ENCODE measurements at regions not wholly inside any gene's neighbourhood (a gene's known extent, or its start where the extent isn't known, plus 50 kb on each side); places are given as distances from the start of the nearest gene placed in this dataset.
A peak's percentile ranks its signal among the peaks of the same experiment; 100 is the strongest.

DNA sequence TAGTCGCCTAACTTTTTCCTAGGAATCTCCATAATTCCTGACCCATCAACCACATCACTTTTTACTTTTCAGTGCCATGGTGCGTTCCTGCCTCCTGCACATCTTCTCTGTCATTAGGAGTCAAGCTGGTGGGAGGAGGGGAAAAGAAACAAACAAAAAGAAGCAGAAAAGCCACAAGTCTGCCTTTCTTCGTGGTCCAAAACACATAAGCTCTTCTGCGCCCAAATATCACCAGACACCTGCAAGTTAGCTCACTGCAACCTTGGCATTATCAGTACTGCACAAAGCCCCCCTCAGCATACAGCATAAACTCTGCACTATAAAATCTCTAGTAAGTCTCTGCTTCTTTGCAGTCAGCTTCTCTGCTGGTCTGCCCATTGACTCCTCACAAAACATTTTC lies 295.3 kb downstream of the HS3ST3B1 start:
- Histone ChIP-seq H3K27me3 (ENCODE audit: control insufficient read depth, insufficient read depth, low read length) (no peaks in the 10 kb centered on the region), H3K36me3 (ENCODE audit: control insufficient read depth, insufficient read depth, low read length) (no peaks in the 10 kb centered on the region), H3K4me3 (ENCODE audit: low read depth, low read length) (no peak overlapping the region)
- TF ChIP-seq, protein P1, sequence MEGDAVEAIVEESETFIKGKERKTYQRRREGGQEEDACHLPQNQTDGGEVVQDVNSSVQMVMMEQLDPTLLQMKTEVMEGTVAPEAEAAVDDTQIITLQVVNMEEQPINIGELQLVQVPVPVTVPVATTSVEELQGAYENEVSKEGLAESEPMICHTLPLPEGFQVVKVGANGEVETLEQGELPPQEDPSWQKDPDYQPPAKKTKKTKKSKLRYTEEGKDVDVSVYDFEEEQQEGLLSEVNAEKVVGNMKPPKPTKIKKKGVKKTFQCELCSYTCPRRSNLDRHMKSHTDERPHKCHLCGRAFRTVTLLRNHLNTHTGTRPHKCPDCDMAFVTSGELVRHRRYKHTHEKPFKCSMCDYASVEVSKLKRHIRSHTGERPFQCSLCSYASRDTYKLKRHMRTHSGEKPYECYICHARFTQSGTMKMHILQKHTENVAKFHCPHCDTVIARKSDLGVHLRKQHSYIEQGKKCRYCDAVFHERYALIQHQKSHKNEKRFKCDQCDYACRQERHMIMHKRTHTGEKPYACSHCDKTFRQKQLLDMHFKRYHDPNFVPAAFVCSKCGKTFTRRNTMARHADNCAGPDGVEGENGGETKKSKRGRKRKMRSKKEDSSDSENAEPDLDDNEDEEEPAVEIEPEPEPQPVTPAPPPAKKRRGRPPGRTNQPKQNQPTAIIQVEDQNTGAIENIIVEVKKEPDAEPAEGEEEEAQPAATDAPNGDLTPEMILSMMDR (IDR thresholded peaks at IDR 0.05; ENCODE audit: insufficient read depth, low read length, severe bottlenecking): no peak
- DNase-seq (ENCODE audit: low read depth) (no peak), FAIRE-seq (no peak)

DNA sequence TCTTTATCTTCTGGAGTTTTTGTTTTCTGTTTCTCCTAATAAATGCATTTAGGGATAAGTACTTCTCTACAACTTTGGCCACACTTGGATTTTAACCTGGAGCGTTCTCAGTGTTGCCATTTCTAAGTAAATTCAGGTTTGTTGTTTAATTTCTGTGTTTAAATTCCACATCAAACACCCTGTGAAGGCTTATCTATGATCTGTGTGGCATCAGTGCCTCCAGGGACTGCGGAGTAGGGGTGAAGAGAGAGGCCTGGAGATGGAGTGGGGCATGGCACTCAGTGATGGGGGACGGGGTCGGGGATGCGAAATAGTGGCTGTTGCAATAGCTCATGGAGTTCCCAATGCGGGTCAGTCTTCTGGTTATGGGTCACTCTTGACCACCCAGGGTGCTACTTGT lies 294.8 kb downstream of the HS3ST3B1 start:
- H3K36me3 ChIP-seq (ENCODE audit: control insufficient read depth, insufficient read depth, low read length): no peaks in the 10 kb centered on the region
- DNase-seq (ENCODE audit: low read depth) (no peak), FAIRE-seq (no peak)
- H3K4me3 ChIP-seq (ENCODE audit: low read depth, low read length): no peak overlapping the region
- H3K27me3 ChIP-seq (ENCODE audit: control insufficient read depth, insufficient read depth, low read length): no peaks in the 10 kb centered on the region
- TF ChIP-seq, protein P1 (IDR thresholded peaks at IDR 0.05; ENCODE audit: insufficient read depth, low read length, severe bottlenecking): no peak

DNA sequence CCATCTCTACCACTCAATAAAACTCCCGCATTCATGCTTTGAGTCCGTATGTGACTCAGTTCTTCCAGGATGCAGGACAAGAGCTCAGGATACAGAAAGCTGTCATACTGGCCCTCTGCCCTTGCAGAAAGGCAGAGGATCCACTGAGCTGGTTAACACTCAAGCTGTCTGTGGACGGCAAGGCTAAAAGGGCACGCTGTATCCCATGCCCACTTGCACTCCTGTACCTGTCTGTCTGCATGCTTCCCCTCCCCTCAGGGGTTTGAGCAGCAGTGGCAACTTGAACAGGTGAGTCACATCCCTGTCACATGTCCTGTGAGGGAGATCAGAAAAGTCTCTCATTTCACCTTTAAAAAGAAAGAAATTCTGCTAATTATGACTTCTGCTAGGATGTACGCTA lies 293.8 kb downstream of the HS3ST3B1 start:
- TF ChIP-seq, protein P1 (IDR thresholded peaks at IDR 0.05; ENCODE audit: insufficient read depth, low read length, severe bottlenecking): no peak
- DNase-seq (ENCODE audit: low read depth) (peak; percentile 37), FAIRE-seq (no peak)
- Histone ChIP-seq H3K36me3 (ENCODE audit: control insufficient read depth, insufficient read depth, low read length) (no peaks in the 10 kb centered on the region), H3K4me3 (ENCODE audit: low read depth, low read length) (no peak overlapping the region), H3K27me3 (ENCODE audit: control insufficient read depth, insufficient read depth, low read length) (no peaks in the 10 kb centered on the region)

DNA sequence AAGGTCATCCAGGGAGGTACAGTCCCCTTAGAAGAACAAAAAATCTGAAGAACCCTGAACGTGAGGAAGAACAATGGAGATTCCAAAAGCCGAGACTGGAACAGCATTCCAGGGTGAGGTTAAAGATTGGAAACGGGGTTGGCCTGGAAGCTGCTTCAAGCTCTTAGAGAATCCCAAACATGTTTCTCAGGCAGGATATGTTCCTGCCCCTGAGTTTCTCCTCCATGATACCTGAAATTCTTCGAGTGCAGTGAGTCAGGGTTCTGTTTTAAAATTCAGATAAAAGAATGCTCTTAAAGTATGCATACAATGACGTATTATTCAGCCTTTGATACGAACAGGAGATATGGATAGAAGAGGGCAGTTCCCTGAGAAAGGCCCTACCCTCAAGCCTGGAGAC lies 293.1 kb downstream of the HS3ST3B1 start:
- TF ChIP-seq, protein P1 (IDR thresholded peaks at IDR 0.05; ENCODE audit: insufficient read depth, low read length, severe bottlenecking): no peak
- DNase-seq (ENCODE audit: low read depth) (peak; percentile 4), FAIRE-seq (no peak)
- Histone ChIP-seq H3K27me3 (ENCODE audit: control insufficient read depth, insufficient read depth, low read length) (no peaks in the 10 kb centered on the region), H3K4me3 (ENCODE audit: low read depth, low read length) (no peak overlapping the region), H3K36me3 (ENCODE audit: control insufficient read depth, insufficient read depth, low read length) (no peaks in the 10 kb centered on the region)

DNA sequence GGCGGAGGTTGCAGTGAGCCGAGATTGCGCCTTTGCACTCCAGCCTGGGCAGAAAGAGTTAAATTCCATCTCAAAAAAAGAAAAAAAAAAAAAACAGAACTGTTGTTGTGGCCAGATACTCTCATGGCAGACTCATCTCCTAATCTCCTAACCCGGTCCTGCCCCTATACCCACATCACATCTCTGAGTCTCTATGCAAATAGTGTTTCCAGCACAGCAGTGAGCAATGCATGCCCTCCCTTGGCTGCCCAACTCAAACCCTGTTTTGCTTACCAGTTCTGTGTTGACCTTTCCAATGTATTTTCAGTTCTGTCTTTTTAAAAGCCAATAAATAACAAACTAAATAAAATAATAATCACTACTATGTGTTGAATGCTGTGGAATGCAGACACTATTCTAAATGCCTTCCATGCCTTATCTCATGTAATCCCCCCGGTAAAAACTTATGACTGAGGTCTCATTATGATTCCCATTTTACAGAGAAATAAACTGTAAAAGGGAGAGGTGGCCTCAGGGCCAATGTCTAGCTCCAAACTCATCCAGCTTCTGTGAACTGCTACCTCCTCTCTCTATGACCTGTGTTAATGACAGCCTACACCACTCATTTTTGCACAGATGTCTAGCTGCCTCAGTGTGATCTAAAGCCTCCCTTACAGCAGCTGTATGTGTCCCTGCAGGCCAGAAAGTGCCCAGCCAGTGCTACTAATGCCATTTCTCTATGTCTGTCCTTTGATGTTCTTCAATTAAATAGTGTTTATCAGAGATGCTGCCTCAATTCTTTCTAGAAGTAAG lies 289.8 kb downstream of the HS3ST3B1 start:
- H3K36me3 ChIP-seq (ENCODE audit: control insufficient read depth, insufficient read depth, low read length): no peaks in the 10 kb centered on the region
- H3K4me3 ChIP-seq (ENCODE audit: low read depth, low read length): no peak overlapping the region
- DNase-seq (ENCODE audit: low read depth) (no peak), FAIRE-seq (no peak)
- no peaks in the 10 kb centered on the region for H3K27me3 ChIP-seq (ENCODE audit: control insufficient read depth, insufficient read depth, low read length)
- TF ChIP-seq, protein P1 (IDR thresholded peaks at IDR 0.05; ENCODE audit: insufficient read depth, low read length, severe bottlenecking): no peak

DNA sequence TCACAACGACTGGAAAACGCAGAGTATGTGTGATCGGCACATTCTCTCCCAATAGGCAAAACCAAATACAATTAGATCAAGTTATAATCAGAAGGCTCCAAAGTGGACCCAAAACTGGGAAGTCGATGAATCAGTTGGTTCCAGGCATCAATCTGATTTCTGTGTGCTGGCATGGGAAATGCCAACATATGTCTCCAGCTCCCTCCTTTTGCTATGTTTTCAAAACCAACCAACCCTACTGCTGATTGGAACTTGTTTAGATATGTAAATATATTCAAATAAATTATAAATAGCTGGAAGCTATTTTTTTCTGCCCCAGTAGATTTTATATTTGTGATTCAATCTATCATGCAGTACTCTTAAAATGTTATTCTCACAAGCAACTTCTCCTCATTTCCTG lies 284.2 kb downstream of the HS3ST3B1 start:
- TF ChIP-seq, protein P1 (IDR thresholded peaks at IDR 0.05; ENCODE audit: insufficient read depth, low read length, severe bottlenecking): no peak
- DNase-seq (ENCODE audit: low read depth) (no peak), FAIRE-seq (no peak)
- no peaks in the 10 kb centered on the region for H3K27me3 ChIP-seq (ENCODE audit: control insufficient read depth, insufficient read depth, low read length)
- no peaks in the 10 kb centered on the region for H3K36me3 ChIP-seq (ENCODE audit: control insufficient read depth, insufficient read depth, low read length)
- H3K4me3 ChIP-seq (ENCODE audit: low read depth, low read length): no peak overlapping the region

Data from bronchial epithelial cell (primary cell).